Osteoblast (primary cell): ENCODE measurements at regions not wholly inside any gene's neighbourhood (a gene's known extent, or its start where the extent isn't known, plus 50 kb on each side); places are given as distances from the start of the nearest gene placed in this dataset.
"Not testable (repeated sequence)": the region's sequence is repeated elsewhere in the genome, so short reads cannot be mapped to it uniquely, and the experiment has no call there.

Source experiments
- DNase-seq: peaks from one replicate; pipeline ENCODE4 v3.0.0; 2011; ENCODE audit warnings: low spot score, mixed read lengths; ENCODE audit not compliant: insufficient read length; ENCODE audit errors: missing footprints
- H2AFZ ChIP-seq: 2 replicates; pipeline ENCODE4 v1.6.0; 2011; ENCODE audit warnings: mild to moderate bottlenecking, low read length
- H3K27ac ChIP-seq: 2 replicates; pipeline ENCODE4 v1.5.1; 2011; ENCODE audit warnings: mild to moderate bottlenecking, low read depth, low read length, moderate library complexity
- H3K27me3 ChIP-seq: 2 replicates; pipeline ENCODE4 v1.6.0; 2012; ENCODE audit warnings: mild to moderate bottlenecking, control low read depth, inconsistent platforms, low read length, moderate library complexity; ENCODE audit not compliant: insufficient read depth
- H3K36me3 ChIP-seq: 2 replicates; pipeline ENCODE4 v1.5.1; 2011; ENCODE audit warnings: mild to moderate bottlenecking, low read length, control low read depth, moderate library complexity; ENCODE audit not compliant: insufficient read depth
- H3K4me1 ChIP-seq: 2 replicates; pipeline ENCODE4 v1.5.1; 2011; ENCODE audit warnings: mild to moderate bottlenecking, low read length, control low read depth, moderate library complexity; ENCODE audit not compliant: insufficient read depth
- H3K4me2 ChIP-seq: 2 replicates; pipeline ENCODE4 v1.6.0; 2011; ENCODE audit warnings: mild to moderate bottlenecking, low read length; ENCODE audit not compliant: insufficient read depth
- H3K4me3 ChIP-seq: fragments of 200-600 bp; sonication (generic); 3 replicates; pipeline ENCODE4 v1.5.1; 2012; ENCODE audit warnings: mild to moderate bottlenecking, low read length, inconsistent platforms; ENCODE audit not compliant: insufficient read depth
- H3K79me2 ChIP-seq: 2 replicates; pipeline ENCODE4 v1.6.0; 2012; ENCODE audit warnings: mild to moderate bottlenecking, low read length, control low read depth, inconsistent platforms; ENCODE audit not compliant: insufficient read depth
- H3K9me3 ChIP-seq: 2 replicates; pipeline ENCODE4 v1.5.1; 2011; ENCODE audit warnings: low read depth, low read length, control low read depth
- H4K20me1 ChIP-seq: 2 replicates; pipeline ENCODE4 v1.6.0; 2012; ENCODE audit warnings: mild to moderate bottlenecking, low read length, control low read depth; ENCODE audit not compliant: insufficient read depth
- TF ChIP-seq, protein P1 (sequence below): IDR thresholded peaks from 2 replicates; pipeline ENCODE4 v1.5.1; 2011; ENCODE audit warnings: mild to moderate bottlenecking, low read depth, low read length, moderate library complexity; ENCODE audit errors: extremely low read depth

DNA sequence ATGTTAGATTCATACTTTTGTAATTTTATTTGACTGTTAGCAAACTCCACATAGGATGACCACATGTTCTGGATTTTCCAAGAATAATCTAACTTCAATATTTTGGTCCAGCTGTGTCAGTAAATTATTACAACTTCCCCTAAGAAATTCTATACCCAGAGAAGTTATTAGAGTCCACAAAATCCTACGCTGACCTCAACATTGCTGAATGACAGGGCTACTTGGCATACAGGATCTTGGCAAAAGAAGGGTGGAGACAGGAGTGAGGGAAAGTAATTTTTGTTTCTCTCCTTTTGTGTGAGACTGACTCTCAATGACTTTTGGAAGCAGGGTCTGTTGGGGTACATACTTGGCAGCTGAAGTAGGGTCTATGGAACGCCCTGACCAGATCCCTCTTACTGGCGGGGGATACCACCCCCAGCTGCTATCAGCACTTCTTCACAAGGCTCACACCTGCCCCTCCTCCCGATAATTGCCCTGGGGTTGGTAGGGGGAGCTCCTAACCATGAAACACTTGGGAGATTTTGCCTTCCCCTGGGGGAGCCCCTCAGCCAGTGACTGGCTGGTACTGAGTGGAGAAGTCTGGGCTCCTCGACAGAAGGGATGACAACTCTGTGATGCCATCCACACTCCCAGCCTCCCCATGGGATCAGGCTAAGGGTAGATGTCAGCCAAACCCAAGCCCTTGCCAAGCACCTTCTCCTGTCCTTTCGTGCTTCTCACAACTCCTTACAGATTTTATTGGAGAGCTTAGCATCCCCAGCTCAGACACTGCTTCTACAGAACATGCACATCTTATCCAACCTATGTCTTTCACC lies 110.6 kb upstream of the FHL2 start:
- Histone ChIP-seq H2AFZ (no peak overlapping the region), H3K4me3 (no peak overlapping the region), H3K9me3 (no peaks in the 10 kb centered on the region), H3K79me2 (no peaks in the 10 kb centered on the region), H3K4me1 (peaks cover 10% of the 10 kb centered on the region), H3K36me3 (no peaks in the 10 kb centered on the region), H3K27ac (no peak overlapping the region), H3K27me3 (peaks cover 4% of the 10 kb centered on the region), H4K20me1 (no peaks in the 10 kb centered on the region), H3K4me2 (no peak overlapping the region)
- TF ChIP-seq, protein P1, sequence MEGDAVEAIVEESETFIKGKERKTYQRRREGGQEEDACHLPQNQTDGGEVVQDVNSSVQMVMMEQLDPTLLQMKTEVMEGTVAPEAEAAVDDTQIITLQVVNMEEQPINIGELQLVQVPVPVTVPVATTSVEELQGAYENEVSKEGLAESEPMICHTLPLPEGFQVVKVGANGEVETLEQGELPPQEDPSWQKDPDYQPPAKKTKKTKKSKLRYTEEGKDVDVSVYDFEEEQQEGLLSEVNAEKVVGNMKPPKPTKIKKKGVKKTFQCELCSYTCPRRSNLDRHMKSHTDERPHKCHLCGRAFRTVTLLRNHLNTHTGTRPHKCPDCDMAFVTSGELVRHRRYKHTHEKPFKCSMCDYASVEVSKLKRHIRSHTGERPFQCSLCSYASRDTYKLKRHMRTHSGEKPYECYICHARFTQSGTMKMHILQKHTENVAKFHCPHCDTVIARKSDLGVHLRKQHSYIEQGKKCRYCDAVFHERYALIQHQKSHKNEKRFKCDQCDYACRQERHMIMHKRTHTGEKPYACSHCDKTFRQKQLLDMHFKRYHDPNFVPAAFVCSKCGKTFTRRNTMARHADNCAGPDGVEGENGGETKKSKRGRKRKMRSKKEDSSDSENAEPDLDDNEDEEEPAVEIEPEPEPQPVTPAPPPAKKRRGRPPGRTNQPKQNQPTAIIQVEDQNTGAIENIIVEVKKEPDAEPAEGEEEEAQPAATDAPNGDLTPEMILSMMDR, result no peak
- DNase-seq, result no peak

DNA sequence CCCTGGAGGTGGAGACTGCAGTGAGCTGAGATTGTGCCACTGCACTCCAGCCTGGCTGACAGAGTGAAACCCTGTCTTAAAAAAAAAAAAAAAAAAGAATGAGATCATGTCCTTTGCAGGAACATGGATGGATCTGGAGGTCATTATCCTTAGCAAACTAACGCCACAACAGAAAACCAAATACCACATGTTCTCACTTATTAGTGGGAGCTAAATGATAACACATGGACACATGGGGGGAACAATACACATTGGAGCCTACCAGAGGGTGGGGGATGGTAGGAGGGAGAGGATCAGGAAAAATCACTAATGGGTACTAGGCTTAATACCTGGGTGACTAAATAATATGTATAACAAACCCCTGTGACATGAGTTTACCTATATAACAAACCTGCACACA lies 108.0 kb upstream of the FHL2 start:
- H3K36me3 ChIP-seq, H2AFZ ChIP-seq, H3K4me2 ChIP-seq, H3K27ac ChIP-seq, H3K27me3 ChIP-seq, DNase-seq, H4K20me1 ChIP-seq, H3K9me3 ChIP-seq, H3K4me3 ChIP-seq, H3K79me2 ChIP-seq: not testable (repeated sequence)
- H3K4me1 ChIP-seq, result peaks cover 15% of the 10 kb centered on the region

DNA sequence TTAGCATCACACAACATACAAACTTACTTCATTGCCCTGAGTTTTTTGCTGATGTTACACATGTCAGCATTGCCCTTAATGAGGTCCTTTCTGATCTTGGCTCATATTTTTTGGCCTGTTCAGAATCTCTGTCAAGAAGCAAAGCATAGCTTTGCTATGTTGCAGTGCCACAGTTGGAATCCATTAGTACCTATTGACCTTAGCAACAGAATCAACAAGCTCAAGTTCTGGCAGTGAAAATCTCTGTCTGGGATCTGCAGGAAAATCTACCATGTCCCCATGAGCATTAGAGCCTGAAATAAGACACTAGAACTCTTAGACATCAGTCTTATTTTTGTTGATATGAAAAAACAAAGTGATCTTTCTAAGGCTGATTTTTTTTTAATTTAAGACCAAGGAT lies 105.6 kb upstream of the FHL2 start:
- Histone ChIP-seq H3K4me1 (peaks cover 5% of the 10 kb centered on the region), H2AFZ (no peak overlapping the region), H3K79me2 (no peaks in the 10 kb centered on the region), H3K27ac (no peak overlapping the region), H3K36me3 (no peaks in the 10 kb centered on the region), H3K27me3 (no peaks in the 10 kb centered on the region), H4K20me1 (no peaks in the 10 kb centered on the region), H3K9me3 (no peaks in the 10 kb centered on the region), H3K4me3 (no peak overlapping the region), H3K4me2 (no peak overlapping the region)
- DNase-seq, result no peak
- TF ChIP-seq, protein P1, result no peak

DNA sequence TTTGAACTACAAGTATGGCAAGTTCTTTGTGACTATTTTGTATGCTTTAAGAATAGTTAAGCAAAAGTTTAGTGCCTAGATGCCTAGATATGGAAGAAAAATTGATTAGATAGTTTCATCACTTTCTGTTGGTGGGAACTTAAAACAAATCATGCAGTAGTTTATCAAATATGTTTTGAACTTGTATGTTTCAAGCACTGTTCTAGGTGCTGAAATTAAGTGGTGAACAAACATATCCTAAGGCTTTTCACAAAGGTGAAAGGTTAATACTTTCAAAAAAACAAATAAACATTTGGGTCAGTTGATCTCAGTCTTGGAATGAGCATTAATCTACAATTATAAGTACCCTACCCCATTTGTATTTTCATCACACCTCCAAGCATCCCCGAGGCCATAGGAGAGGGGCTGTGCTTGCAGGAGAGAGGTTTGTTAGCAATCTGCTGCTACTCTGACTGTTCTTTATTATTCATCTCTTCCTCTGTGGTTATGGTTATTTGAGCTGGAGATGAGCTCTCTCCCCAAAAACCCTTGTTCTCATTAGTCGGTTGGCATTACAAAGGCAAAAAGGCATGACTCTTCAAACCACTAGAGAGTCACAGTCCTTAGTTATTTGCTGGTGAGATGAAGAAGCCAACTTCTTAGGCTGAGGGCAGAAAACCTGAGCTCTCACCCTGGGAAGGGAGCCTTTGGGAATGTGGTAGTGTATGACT lies 103.9 kb upstream of the FHL2 start:
- no peaks in the 10 kb centered on the region for H3K36me3 ChIP-seq
- DNase-seq, result peak; percentile 65
- H4K20me1 ChIP-seq, result no peaks in the 10 kb centered on the region
- no peaks in the 10 kb centered on the region for H3K9me3 ChIP-seq
- H3K4me3 ChIP-seq, result no peak overlapping the region
- no peak overlapping the region for H2AFZ ChIP-seq
- TF ChIP-seq, protein P1, result no peak
- H3K4me2 ChIP-seq, result no peak overlapping the region
- no peaks in the 10 kb centered on the region for H3K27me3 ChIP-seq
- no peak overlapping the region for H3K27ac ChIP-seq
- peaks cover 5% of the 10 kb centered on the region for H3K4me1 ChIP-seq
- no peaks in the 10 kb centered on the region for H3K79me2 ChIP-seq
